H1 (cell line): ENCODE measurements at regions not wholly inside any gene's neighbourhood (a gene's known extent, or its start where the extent isn't known, plus 50 kb on each side); places are given as distances from the start of the nearest gene placed in this dataset.

ENCODE experiments used
- ASH2L ChIP-seq: fragments of 200-600, 300-600 bp; sonication (generic); IDR thresholded peaks from one replicate; pipeline ENCODE4 v1.7.1; 2017; ENCODE audit warnings: low read length
- ATF3 ChIP-seq: IDR thresholded peaks from 2 replicates; pipeline ENCODE4 v1.6.1; 2011; ENCODE audit warnings: low read depth, mild to moderate bottlenecking, low read length; ENCODE audit not compliant: insufficient read depth
- BACH1 ChIP-seq: IDR thresholded peaks from 2 replicates; pipeline ENCODE4 v1.6.1; 2012; ENCODE audit warnings: low read length, improper control_type of control experiment
- BRCA1 ChIP-seq: IDR thresholded peaks from 2 replicates; pipeline ENCODE4 v1.6.1; 2012; ENCODE audit warnings: low read depth, low read length, improper control_type of control experiment
- CREB1 ChIP-seq: IDR thresholded peaks from 2 replicates; pipeline ENCODE4 v1.6.1; 2012; ENCODE audit warnings: inconsistent platforms
- FOSL1 ChIP-seq: IDR thresholded peaks from 2 replicates; pipeline ENCODE4 v1.6.1; 2011; ENCODE audit warnings: mild to moderate bottlenecking, low read depth, low read length, moderate library complexity; ENCODE audit not compliant: insufficient read depth
- HDAC6 ChIP-seq: IDR thresholded peaks from one replicate; pipeline ENCODE4 v1.7.1; 2012; ENCODE audit warnings: low read depth, mild to moderate bottlenecking, inconsistent platforms, low read length, moderate library complexity
- JUND ChIP-seq: IDR thresholded peaks from 2 replicates; pipeline ENCODE4 v1.6.1; 2011; ENCODE audit warnings: mild to moderate bottlenecking, improper control_type of control experiment, low read length
- MAX ChIP-seq: IDR thresholded peaks from 2 replicates; pipeline ENCODE4 v1.6.1; 2012; ENCODE audit warnings: inconsistent platforms
- RXRA ChIP-seq: IDR thresholded peaks from 2 replicates; pipeline ENCODE4 v1.6.1; 2011; ENCODE audit warnings: low read depth, mild to moderate bottlenecking, low read length, moderate library complexity; ENCODE audit not compliant: insufficient read depth
- SIN3A ChIP-seq, 2 experiments: IDR thresholded peaks in 1 of 2; conservative IDR thresholded peaks in 1 of 2; 2 replicates each; pipeline ENCODE4 v1.6.1; 2011 to 2012; ENCODE audit warnings: low read length in 2 of 2, improper control_type of control experiment in 1 of 2, low read depth in 1 of 2, mild to moderate bottlenecking in 1 of 2
- SIX5 ChIP-seq: IDR thresholded peaks from 2 replicates; pipeline ENCODE4 v1.6.1; 2011; ENCODE audit warnings: mild to moderate bottlenecking, low read depth, low read length
- SP2 ChIP-seq: IDR thresholded peaks from 2 replicates; pipeline ENCODE4 v1.6.1; 2012; ENCODE audit warnings: mild to moderate bottlenecking, low read length, inconsistent platforms
- SP4 ChIP-seq: IDR thresholded peaks from 2 replicates; pipeline ENCODE4 v1.6.1; 2012; ENCODE audit warnings: low read length, inconsistent platforms
- SUZ12 ChIP-seq: fragments of 200-600 bp; sonication (generic); IDR thresholded peaks from 2 replicates; pipeline ENCODE4 v1.6.1; 2012; ENCODE audit warnings: mild to moderate bottlenecking, inconsistent platforms, low read length, moderate library complexity, mixed read lengths
- TAF1 ChIP-seq: IDR thresholded peaks from 2 replicates; pipeline ENCODE4 v1.6.1; 2011; ENCODE audit warnings: mild to moderate bottlenecking, low read depth, low read length
- USF2 ChIP-seq: IDR thresholded peaks from 2 replicates; pipeline ENCODE4 v1.6.1; 2011; ENCODE audit warnings: low read length, improper control_type of control experiment
- ZNF274 ChIP-seq: IDR thresholded peaks from 2 replicates; pipeline ENCODE4 v1.7.0; 2012; ENCODE audit warnings: low read length, borderline replicate concordance; ENCODE audit errors: extremely low read depth

- no peak for TF ChIP-seq HDAC6
- TF ChIP-seq SIN3A (conservative IDR thresholded peaks at IDR 0.05 in 1 of 2, IDR thresholded peaks at IDR 0.05 in 1 of 2; ENCODE audit: low read depth in 1 of 2, low read length in 2 of 2) = no peak
- TF ChIP-seq USF2 = no peak
- no peak for TF ChIP-seq ZNF274
- no peak for TF ChIP-seq CREB1
- TF ChIP-seq FOSL1 = no peak
- no peak for TF ChIP-seq MAX
- no peak for TF ChIP-seq ATF3
- TF ChIP-seq RXRA = no peak
- no peak for TF ChIP-seq BACH1
- no peak for TF ChIP-seq SP4
- TF ChIP-seq SP2 = no peak
- TF ChIP-seq SIX5 = no peak
- no peak for TF ChIP-seq JUND
- TF ChIP-seq TAF1 = no peak
- no peak for TF ChIP-seq SUZ12
- TF ChIP-seq ASH2L = no peak
- TF ChIP-seq BRCA1 = no peak
Measured at GRCh38 chr6:156406099-156406498, 371.1 kb upstream of the ARID1B start (continued).
